Endothelial cell (in vitro differentiated cells): ENCODE measurements at regions not wholly inside any gene's neighbourhood (a gene's known extent, or its start where the extent isn't known, plus 50 kb on each side); places are given as distances from the start of the nearest gene placed in this dataset.

Experiments
- DNase-seq: peaks from one replicate; pipeline ENCODE4 v3.0.0; 2021; ENCODE audit warnings: low spot score
- H3K27ac Mint-ChIP-seq: one replicate; pipeline ENCODE4 v1.8.0; 2021; ENCODE audit warnings: mixed read lengths, inconsistent platforms; ENCODE audit not compliant: unreplicated experiment
- H3K27me3 Mint-ChIP-seq: one replicate; pipeline ENCODE4 v1.8.0; 2021; ENCODE audit warnings: mild to moderate bottlenecking, moderate library complexity, mixed read lengths, inconsistent platforms; ENCODE audit not compliant: unreplicated experiment
- H3K36me3 Mint-ChIP-seq: one replicate; pipeline ENCODE4 v1.8.0; 2021; ENCODE audit warnings: mild to moderate bottlenecking, low read depth, mixed read lengths, inconsistent platforms; ENCODE audit not compliant: unreplicated experiment
- H3K4me1 Mint-ChIP-seq: one replicate; pipeline ENCODE4 v1.8.0; 2021; ENCODE audit warnings: mild to moderate bottlenecking, mixed read lengths, inconsistent platforms; ENCODE audit not compliant: unreplicated experiment
- H3K4me3 Mint-ChIP-seq: one replicate; pipeline ENCODE4 v1.8.0; 2021; ENCODE audit warnings: mild to moderate bottlenecking, mixed read lengths, inconsistent platforms; ENCODE audit not compliant: unreplicated experiment
- H3K9me3 Mint-ChIP-seq: one replicate; pipeline ENCODE4 v1.8.0; 2021; ENCODE audit warnings: mixed read lengths, inconsistent platforms; ENCODE audit not compliant: unreplicated experiment
- TF ChIP-seq, protein P1 (sequence below): fragments of 200-600 bp; sonication (generic); IDR thresholded peaks from one replicate; pipeline ENCODE4 v1.5.0; 2021; ENCODE audit warnings: antibody characterized with exemption; ENCODE audit not compliant: unreplicated experiment

DNA sequence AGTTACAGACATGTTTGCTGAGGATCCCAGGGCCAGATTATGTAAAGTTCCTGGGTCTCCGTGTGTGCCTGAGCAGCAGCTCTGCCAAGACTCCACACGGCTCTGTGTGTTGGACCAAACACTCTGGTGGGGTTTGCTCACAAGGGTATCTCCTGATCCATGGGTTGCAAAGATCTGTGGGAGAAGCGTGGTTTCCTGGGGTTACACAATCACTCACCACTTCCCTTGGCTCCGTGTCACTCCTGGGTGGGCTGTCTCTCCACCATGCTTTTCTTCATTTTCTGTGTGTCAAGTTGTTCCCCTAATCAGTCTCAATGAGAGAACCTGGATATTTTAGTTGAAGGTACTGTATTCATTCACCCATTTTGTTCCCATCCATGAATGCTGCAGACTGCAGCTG, 1088.8 kb downstream of the FSCB start:
- no peak for DNase-seq
- H3K9me3 Mint-ChIP-seq: no peaks in the 10 kb centered on the region
- no peak overlapping the region for H3K27ac Mint-ChIP-seq
- no peaks in the 10 kb centered on the region for H3K4me1 Mint-ChIP-seq
- TF ChIP-seq, protein P1, sequence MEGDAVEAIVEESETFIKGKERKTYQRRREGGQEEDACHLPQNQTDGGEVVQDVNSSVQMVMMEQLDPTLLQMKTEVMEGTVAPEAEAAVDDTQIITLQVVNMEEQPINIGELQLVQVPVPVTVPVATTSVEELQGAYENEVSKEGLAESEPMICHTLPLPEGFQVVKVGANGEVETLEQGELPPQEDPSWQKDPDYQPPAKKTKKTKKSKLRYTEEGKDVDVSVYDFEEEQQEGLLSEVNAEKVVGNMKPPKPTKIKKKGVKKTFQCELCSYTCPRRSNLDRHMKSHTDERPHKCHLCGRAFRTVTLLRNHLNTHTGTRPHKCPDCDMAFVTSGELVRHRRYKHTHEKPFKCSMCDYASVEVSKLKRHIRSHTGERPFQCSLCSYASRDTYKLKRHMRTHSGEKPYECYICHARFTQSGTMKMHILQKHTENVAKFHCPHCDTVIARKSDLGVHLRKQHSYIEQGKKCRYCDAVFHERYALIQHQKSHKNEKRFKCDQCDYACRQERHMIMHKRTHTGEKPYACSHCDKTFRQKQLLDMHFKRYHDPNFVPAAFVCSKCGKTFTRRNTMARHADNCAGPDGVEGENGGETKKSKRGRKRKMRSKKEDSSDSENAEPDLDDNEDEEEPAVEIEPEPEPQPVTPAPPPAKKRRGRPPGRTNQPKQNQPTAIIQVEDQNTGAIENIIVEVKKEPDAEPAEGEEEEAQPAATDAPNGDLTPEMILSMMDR: no peak
- H3K4me3 Mint-ChIP-seq: no peak overlapping the region
- H3K27me3 Mint-ChIP-seq: no peaks in the 10 kb centered on the region
- H3K36me3 Mint-ChIP-seq: no peaks in the 10 kb centered on the region

DNA sequence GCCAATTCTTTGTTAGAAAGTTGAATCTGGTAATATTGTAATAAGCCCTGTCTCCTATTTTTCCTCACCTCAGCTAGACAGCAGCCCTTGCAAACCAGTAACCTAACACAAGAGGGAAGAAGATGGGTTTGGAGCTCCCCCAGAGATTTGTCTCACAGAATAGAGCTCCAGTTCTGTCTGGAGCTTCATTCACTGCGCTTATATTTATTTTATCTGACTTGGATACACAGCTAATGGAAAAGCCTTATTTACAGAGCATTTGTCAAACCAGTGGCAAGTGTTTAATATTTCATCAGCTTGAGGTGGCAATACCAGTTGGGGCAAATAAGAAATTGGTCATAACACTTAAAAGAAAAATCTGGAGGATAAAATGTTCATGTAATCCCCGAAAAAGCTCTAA, 1094.0 kb downstream of the FSCB start:
- TF ChIP-seq, protein P1: no peak
- no peak overlapping the region for H3K4me3 Mint-ChIP-seq
- H3K9me3 Mint-ChIP-seq: no peaks in the 10 kb centered on the region
- H3K27ac Mint-ChIP-seq: no peak overlapping the region
- no peaks in the 10 kb centered on the region for H3K36me3 Mint-ChIP-seq
- no peaks in the 10 kb centered on the region for H3K4me1 Mint-ChIP-seq
- DNase-seq: no peak
- H3K27me3 Mint-ChIP-seq: no peaks in the 10 kb centered on the region

DNA sequence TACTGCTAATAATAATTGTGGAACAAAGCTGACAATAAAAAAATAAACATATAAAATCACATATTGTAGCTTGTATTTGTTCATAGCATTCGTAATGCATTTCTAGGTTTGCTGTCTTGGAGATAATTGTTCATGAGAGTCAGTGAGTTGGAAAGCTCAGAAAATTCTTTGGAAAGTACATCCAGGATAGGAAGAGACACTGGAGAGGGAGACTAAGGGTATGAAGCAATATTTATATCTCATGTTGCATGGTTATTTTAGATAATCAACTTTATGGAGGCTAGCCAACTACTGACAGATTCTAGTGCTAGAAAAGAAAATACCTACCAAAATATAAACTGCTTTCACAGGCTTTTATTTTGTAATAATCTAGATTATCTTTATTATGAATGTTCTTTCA, 1095.2 kb downstream of the FSCB start:
- no peak for DNase-seq
- H3K36me3 Mint-ChIP-seq: no peaks in the 10 kb centered on the region
- H3K27me3 Mint-ChIP-seq: no peaks in the 10 kb centered on the region
- no peaks in the 10 kb centered on the region for H3K4me1 Mint-ChIP-seq
- H3K4me3 Mint-ChIP-seq: no peak overlapping the region
- TF ChIP-seq, protein P1: no peak
- no peaks in the 10 kb centered on the region for H3K9me3 Mint-ChIP-seq
- no peak overlapping the region for H3K27ac Mint-ChIP-seq

DNA sequence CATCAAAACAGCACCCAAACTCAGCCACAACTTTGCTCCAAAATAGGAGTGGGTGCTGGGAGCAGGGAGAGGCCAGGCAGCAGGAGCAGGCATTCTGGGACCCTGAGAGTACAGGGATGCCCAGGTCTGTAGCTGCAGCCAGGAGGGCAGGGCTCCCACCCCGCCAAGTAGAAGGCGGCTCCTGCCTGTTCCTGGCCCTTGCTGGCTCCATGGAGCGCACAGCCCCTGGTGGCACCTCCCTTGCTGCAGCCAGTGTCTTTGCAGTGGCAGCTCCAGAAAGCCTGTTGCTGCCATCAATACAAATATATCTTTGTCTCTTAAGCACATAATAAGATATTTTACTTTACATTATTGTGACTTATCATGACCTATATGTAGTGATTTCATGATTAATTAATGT, 1096.5 kb downstream of the FSCB start:
- Mint-ChIP-seq H3K9me3 (no peaks in the 10 kb centered on the region), H3K36me3 (no peaks in the 10 kb centered on the region), H3K4me1 (no peaks in the 10 kb centered on the region), H3K27me3 (no peaks in the 10 kb centered on the region), H3K27ac (no peak overlapping the region), H3K4me3 (no peak overlapping the region)
- DNase-seq: no peak
- TF ChIP-seq, protein P1: no peak

DNA sequence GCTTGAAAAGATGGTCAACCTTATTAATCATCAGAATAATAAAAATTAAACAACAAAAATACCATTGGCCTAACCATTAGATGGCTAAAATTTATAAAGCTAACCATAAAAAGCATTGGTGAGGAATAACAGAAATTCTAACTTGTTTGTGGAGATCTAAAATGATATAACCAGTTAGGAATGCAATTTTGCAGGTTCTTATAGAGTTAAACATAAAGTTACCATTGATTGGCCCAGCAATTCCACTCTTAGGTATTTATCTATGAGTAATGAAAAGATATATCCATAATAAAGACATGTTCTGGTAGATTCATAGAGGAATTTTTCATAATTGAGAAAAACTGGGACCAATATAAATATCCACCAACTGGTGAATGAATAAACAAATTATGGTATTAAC, 1098.6 kb downstream of the FSCB start:
- Mint-ChIP-seq H3K4me3 (no peak overlapping the region), H3K27me3 (no peaks in the 10 kb centered on the region), H3K9me3 (no peaks in the 10 kb centered on the region), H3K36me3 (no peaks in the 10 kb centered on the region), H3K27ac (no peak overlapping the region), H3K4me1 (no peaks in the 10 kb centered on the region)
- DNase-seq: no peak
- TF ChIP-seq, protein P1: no peak
